Eye (tissue), 1 donor: ENCODE measurements at regions not wholly inside any gene's neighbourhood (a gene's known extent, or its start where the extent isn't known, plus 50 kb on each side); places are given as distances from the start of the nearest gene placed in this dataset.
"Not testable (repeated sequence)": the region's sequence is repeated elsewhere in the genome, so short reads cannot be mapped to it uniquely, and the experiment has no call there.

Experiments used
- DNase-seq: peaks from one replicate; pipeline ENCODE4 v3.0.0-alpha.2; 2015

- not testable (repeated sequence) for DNase-seq
Observed at GRCh38 chr2:83089051-83089450, 1370.0 kb downstream of the SUCLG1 start.

DNA sequence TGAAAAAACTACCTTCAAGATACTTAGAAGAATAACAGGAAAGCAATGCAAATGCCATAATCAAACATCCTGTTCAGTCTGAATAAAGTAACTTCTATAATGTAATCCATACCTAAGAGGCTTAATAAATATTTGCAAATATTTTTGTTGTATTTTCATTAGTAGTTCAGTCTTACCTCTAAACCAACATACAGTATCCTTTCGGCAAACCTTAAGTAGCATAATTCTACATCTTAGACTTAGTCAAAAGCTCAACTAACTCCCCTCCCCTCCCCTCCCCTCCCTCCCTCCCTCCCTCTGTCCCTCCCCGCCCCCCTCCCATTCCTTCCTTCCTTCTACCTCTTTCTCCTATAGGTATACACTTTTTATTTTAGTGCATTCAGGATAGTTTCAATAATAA lies 1373.2 kb downstream of the SUCLG1 start:
- no peak for DNase-seq

GRCh38 chr2:83081826-83082690 lies 1377.0 kb downstream of the SUCLG1 start:
- peak; percentile 77 for DNase-seq

DNA sequence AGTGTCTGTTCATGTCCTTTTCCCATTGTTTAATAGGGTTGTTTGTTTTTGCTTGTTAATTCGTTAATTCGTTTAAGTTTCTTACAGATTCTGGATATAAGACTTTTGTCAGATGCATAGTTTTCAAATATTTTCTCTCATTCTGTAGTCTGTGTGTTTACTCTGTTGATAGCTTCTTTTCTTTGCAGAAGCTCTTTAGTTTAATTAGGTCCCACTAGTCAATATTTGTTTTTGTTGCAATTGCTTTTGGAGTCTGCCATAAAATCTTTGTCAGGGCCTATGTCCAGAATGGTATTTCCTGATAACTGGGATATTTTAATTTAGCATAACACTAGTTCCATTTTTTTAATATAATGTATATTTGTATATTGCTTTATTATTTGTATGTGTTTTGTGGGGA lies 1380.1 kb downstream of the SUCLG1 start:
- no peak for DNase-seq

GRCh38 chr2:83072767-83073166 lies 1386.3 kb downstream of the SUCLG1 start:
- DNase-seq, result no peak

- DNase-seq, result no peak
Observed at GRCh38 chr2:83071914-83072313, 1387.2 kb downstream of the SUCLG1 start.

GRCh38 chr2:83071352-83071751 lies 1387.7 kb downstream of the SUCLG1 start:
- no peak for DNase-seq

DNA sequence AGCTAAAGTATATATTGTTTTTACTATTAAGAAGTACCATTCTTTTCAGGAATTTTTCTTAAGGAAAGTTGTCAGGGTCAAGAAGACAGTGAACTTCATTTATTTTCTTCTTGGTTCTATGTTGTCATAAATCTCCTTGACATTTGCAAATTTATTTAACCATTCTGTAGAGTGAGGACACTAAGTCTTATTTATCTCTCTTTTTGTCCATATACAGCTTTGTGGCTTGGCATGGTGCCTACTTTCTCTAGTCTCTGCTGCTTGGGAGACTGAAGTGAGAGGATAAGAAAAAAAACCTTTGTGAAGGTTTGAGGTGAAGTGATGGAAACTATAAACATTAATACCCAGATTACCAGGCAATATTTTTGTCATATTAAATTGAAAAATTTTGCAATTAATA lies 1389.4 kb downstream of the SUCLG1 start:
- no peak for DNase-seq

GRCh38 chr2:83068714-83069113 lies 1390.4 kb downstream of the SUCLG1 start:
- no peak for DNase-seq

- no peak for DNase-seq
Observed at GRCh38 chr2:83067947-83068346, 1391.1 kb downstream of the SUCLG1 start.

DNA sequence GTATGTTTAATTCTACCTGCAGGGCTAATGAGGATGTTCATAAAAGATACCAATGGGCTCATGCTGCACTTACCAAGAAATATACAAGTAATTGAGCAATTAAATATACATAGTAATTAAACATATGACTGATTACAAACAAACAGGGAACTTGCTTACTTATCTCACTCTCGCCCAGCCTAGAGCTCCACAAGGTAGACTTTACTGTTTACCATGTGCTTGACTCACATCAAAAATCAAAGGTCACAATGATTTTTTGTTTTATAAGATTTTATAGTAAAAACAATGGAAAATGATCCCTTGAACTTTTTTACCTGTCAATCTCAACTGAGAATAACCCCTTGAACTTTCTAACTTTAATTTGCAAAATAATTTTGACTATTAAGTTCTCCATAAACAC lies 1395.1 kb downstream of the SUCLG1 start:
- DNase-seq, result no peak

GRCh38 chr2:83063511-83063910 lies 1395.6 kb downstream of the SUCLG1 start:
- DNase-seq, result no peak

DNA sequence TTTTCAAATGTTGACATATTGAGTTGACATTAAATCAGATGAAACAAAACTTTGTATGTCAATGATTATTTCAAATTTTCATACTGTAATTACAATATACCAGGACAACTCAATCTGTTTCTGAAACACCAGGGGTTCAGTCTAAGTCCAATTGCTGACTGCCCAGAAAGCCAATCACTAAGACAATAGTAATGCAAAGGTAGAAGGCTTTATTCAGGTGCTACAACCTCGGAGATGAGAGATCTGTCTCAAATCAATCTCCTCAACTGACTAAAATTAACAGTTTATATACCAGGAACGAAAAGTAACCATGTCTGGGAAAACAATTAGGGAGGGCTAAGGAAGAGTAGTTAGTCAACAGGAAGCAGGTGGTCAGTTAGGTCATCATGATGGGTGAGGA lies 1400.4 kb downstream of the SUCLG1 start:
- DNase-seq, result no peak

DNA sequence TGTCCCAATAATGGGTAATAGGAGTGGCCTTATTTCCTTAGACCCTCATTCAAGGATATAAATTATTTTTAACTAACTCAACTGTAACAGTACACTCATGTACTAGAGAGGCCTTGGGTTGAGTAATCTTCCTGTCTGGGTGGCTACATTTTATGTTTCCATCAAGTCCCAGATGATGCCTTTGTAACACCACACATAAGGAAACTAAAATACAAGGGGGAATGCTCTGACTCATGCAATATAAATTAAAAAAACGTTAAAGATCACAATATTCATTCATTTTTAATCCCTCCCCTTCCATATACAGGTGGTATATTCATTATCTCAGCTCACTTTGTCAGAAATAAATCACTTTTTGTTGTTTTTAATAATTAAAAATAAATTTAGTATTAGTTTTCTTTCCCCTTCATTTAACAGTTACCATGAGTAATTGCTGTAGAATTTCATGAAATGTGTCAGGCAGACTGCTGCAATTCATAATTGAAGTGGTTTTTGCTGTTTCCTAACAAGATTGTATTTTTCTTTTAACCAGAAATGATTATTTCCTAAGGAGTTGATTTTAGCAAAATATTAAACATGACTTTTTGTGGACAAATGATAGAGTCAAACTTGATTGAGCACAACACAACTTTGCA lies 1403.6 kb downstream of the SUCLG1 start:
- peak; percentile 2 for DNase-seq

DNA sequence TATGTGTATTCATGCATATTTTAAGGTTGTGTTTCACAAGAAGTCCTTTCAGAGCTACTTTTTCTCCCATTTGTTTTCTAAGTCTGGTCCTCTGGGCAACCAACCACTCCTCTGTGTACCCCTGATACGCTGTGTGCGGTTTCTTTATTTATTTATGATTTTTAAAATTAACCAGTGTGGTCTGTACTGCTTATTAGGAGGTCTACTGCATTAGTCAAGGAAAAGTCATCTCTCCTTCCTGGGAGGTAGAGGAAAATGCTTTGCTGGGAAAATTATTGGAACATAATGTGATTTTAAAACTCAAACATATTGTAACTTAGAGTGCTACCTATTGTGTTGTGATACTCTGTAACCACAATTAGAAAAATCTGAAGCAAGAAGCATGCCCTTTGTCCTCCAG lies 1404.3 kb downstream of the SUCLG1 start:
- DNase-seq, result no peak

DNA sequence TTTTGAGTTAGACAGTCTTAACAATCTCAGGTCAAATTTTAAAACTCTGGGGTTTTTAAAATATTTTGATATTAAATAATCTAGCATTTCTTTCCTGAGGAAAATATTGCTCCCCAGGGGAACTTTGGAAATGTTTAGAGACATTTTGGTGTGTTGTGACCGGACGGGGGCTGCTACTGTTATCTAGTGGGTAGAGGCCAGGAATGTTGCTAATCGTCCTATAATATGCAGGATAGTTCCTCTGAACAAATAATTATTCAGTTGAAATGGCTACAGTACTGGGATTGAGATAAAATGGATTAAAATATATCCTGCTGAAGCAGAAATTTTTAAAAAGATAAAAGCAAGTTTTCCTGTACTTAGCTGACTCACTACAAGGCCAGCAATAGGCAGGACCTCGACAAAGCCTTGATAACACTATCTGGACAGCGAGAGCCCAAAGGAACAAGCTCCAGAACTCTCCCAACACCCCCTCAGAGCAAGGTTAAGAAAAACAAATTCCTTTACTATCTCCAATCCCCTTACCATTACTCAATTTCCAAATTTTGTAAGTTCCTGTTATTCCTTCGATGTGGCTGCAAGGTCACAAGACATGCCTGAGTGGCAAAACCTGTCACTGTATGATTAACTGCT lies 1407.4 kb downstream of the SUCLG1 start:
- DNase-seq, result no peak

GRCh38 chr2:83042053-83042452 lies 1417.0 kb downstream of the SUCLG1 start:
- no peak for DNase-seq

- DNase-seq, result peak; percentile 79
Observed at GRCh38 chr2:83022631-83023210, 1436.4 kb downstream of the SUCLG1 start.

- DNase-seq, result no peak
Observed at GRCh38 chr2:83017366-83018090, 1441.6 kb downstream of the SUCLG1 start.

GRCh38 chr2:83016343-83017110 lies 1442.6 kb downstream of the SUCLG1 start:
- DNase-seq, result no peak

DNA sequence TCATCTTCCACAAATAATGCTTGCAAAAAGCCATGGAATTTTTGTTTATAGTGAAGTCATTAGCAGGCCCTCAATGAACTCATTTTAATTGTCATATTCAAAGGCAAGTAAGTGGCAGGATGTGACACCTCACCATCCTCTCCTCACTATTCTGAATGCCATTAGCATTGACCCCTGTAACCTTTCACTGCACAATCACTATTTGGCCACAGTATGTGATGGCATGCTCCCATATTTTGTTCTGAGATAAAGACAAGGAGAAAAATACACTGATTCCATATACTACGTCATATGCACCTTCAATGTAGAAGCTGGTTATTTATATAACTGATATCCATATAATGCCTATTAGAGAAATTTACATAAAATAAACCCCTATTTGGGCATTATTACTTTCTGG lies 1443.2 kb downstream of the SUCLG1 start:
- DNase-seq, result no peak
